C4-2B (cell line): ENCODE measurements at regions not wholly inside any gene's neighbourhood (a gene's known extent, or its start where the extent isn't known, plus 50 kb on each side); places are given as distances from the start of the nearest gene placed in this dataset.

Experiments
- H3K27ac ChIP-seq: fragments of 450-650 bp; 2 replicates; pipeline ENCODE4 v1.5.1; 2017
- CTCF ChIP-seq: fragments of 450-650 bp; conservative IDR thresholded peaks from 2 replicates; pipeline ENCODE4 v1.5.1; 2017; ENCODE audit warnings: mild to moderate bottlenecking
- ZFX ChIP-seq: fragments of 450-650 bp; IDR thresholded peaks from 2 replicates; pipeline ENCODE4 v1.6.1; 2017

GRCh38 chr6:139654888-139655782 is 280.7 kb upstream of the CITED2 start:
- TF ChIP-seq CTCF (no peak), ZFX (no peak)
- H3K27ac ChIP-seq = no peak overlapping the region

- no peak overlapping the region for H3K27ac ChIP-seq
- no peak for TF ChIP-seq CTCF
- no peak for TF ChIP-seq ZFX
These were observed 279.9 kb upstream of the CITED2 start for GRCh38 chr6:139654309-139654708.

GRCh38 chr6:139653111-139653510 is 278.7 kb upstream of the CITED2 start:
- TF ChIP-seq ZFX (no peak), CTCF (no peak)
- no peak overlapping the region for H3K27ac ChIP-seq

- H3K27ac ChIP-seq = no peak overlapping the region
- TF ChIP-seq ZFX (no peak), CTCF (no peak)
These were observed 276.5 kb upstream of the CITED2 start for GRCh38 chr6:139650941-139651340.

GRCh38 chr6:139649732-139650131 is 275.3 kb upstream of the CITED2 start:
- TF ChIP-seq ZFX (no peak), CTCF (no peak)
- H3K27ac ChIP-seq = no peak overlapping the region

- TF ChIP-seq ZFX (no peak), CTCF (no peak)
- no peak overlapping the region for H3K27ac ChIP-seq
These were observed 274.7 kb upstream of the CITED2 start for GRCh38 chr6:139649128-139649527.

- H3K27ac ChIP-seq = no peak overlapping the region
- TF ChIP-seq ZFX (no peak), CTCF (no peak)
These were observed 274.1 kb upstream of the CITED2 start for GRCh38 chr6:139648430-139649000.
